NCI-H1417 (cell line): ENCODE measurements at regions not wholly inside any gene's neighbourhood (a gene's known extent, or its start where the extent isn't known, plus 50 kb on each side); places are given as distances from the start of the nearest gene placed in this dataset.

Experiments
- DNase-seq, 3 experiments: peaks; one replicate each; lab custom pipeline; 2025; lab: John Stamatoyannopoulos, UW

GRCh38 chr5:163622799-163623198 lies 117.4 kb downstream of the MAT2B start:
- no peak for DNase-seq

- no peak for DNase-seq
Observed at GRCh38 chr5:163623524-163623923, 118.1 kb downstream of the MAT2B start.

GRCh38 chr5:163623986-163624385 lies 118.6 kb downstream of the MAT2B start:
- DNase-seq = peak in 2 of 3 experiments; percentile 28 to 85

- no peak for DNase-seq
Observed at GRCh38 chr5:163624431-163624830, 119.0 kb downstream of the MAT2B start.

GRCh38 chr5:163626904-163627434 lies 121.5 kb downstream of the MAT2B start:
- DNase-seq = no peak

GRCh38 chr5:163631856-163632255 lies 126.4 kb downstream of the MAT2B start:
- no peak for DNase-seq

GRCh38 chr5:163633926-163634460 lies 128.6 kb downstream of the MAT2B start:
- DNase-seq = peak in 1 of 3 experiments; percentile 6

- DNase-seq = no peak
Observed at GRCh38 chr5:163635631-163636030, 130.2 kb downstream of the MAT2B start.

- DNase-seq = no peak
Observed at GRCh38 chr5:163642904-163643303, 137.5 kb downstream of the MAT2B start.

GRCh38 chr5:163645421-163646416 lies 140.3 kb downstream of the MAT2B start:
- no peak for DNase-seq

- DNase-seq = peak in 1 of 3 experiments; percentile 14
Observed at GRCh38 chr5:163649514-163649913, 144.1 kb downstream of the MAT2B start.

- no peak for DNase-seq
Observed at GRCh38 chr5:163653526-163653925, 148.1 kb downstream of the MAT2B start.

- DNase-seq = peak in 2 of 3 experiments; percentile 42 to 84
Observed at GRCh38 chr5:163658702-163659567, 153.5 kb downstream of the MAT2B start.

GRCh38 chr5:163659568-163659902 lies 154.1 kb downstream of the MAT2B start:
- DNase-seq = no peak

- DNase-seq = no peak
Observed at GRCh38 chr5:163660486-163660885, 155.1 kb downstream of the MAT2B start.

GRCh38 chr5:163661360-163661759 lies 155.9 kb downstream of the MAT2B start:
- DNase-seq = no peak

GRCh38 chr5:163670036-163670435 lies 164.6 kb downstream of the MAT2B start:
- no peak for DNase-seq

GRCh38 chr5:163677092-163677491 lies 171.7 kb downstream of the MAT2B start:
- no peak for DNase-seq

GRCh38 chr5:163682234-163682633 lies 176.8 kb downstream of the MAT2B start:
- DNase-seq = no peak

GRCh38 chr5:163687414-163687813 lies 182.0 kb downstream of the MAT2B start:
- no peak for DNase-seq

GRCh38 chr5:163692091-163692490 lies 186.7 kb downstream of the MAT2B start:
- DNase-seq = no peak
